Neural crest cell (in vitro differentiated cells): ENCODE measurements at regions not wholly inside any gene's neighbourhood (a gene's known extent, or its start where the extent isn't known, plus 50 kb on each side); places are given as distances from the start of the nearest gene placed in this dataset.
A peak's percentile ranks its signal among the peaks of the same experiment; 100 is the strongest.

Source experiments
- DNase-seq: peaks from one replicate; pipeline ENCODE4 v3.0.0; 2021; ENCODE audit warnings: low read depth, mixed read lengths, low spot score
- H3K27ac Mint-ChIP-seq: one replicate; pipeline ENCODE4 v1.8.0; 2021; ENCODE audit warnings: mild to moderate bottlenecking, mixed read lengths; ENCODE audit not compliant: unreplicated experiment
- H3K27me3 Mint-ChIP-seq: 2 replicates; pipeline ENCODE4 v1.8.0; 2021; ENCODE audit warnings: low read depth, mild to moderate bottlenecking, mixed read lengths
- H3K36me3 Mint-ChIP-seq: 2 replicates; pipeline ENCODE4 v1.8.0; 2021; ENCODE audit warnings: low read depth, mild to moderate bottlenecking, mixed read lengths
- H3K4me1 Mint-ChIP-seq: 2 replicates; pipeline ENCODE4 v1.8.0; 2021; ENCODE audit warnings: mixed read lengths
- H3K4me3 Mint-ChIP-seq: one replicate; pipeline ENCODE4 v1.8.0; 2021; ENCODE audit warnings: mild to moderate bottlenecking, mixed read lengths
- H3K9me3 Mint-ChIP-seq: 2 replicates; pipeline ENCODE4 v1.8.0; 2021; ENCODE audit warnings: mixed read lengths
- CTCF ChIP-seq: fragments of 200-600 bp; sonication (generic); conservative IDR thresholded peaks from 2 replicates; pipeline ENCODE4 v1.5.0; 2021; ENCODE audit warnings: antibody characterized with exemption, mild to moderate bottlenecking

GRCh38 chr1:25099343-25099951 lies 132.9 kb downstream of the SYF2 start:
- H3K36me3 Mint-ChIP-seq, result no peaks in the 10 kb centered on the region
- no peaks in the 10 kb centered on the region for H3K9me3 Mint-ChIP-seq
- peaks cover 17% of the 10 kb centered on the region for H3K27me3 Mint-ChIP-seq
- TF ChIP-seq CTCF, result no peak
- H3K27ac Mint-ChIP-seq, result no peak overlapping the region
- H3K4me3 Mint-ChIP-seq, result no peak overlapping the region
- DNase-seq, result no peak
- peaks cover 9% of the 10 kb centered on the region for H3K4me1 Mint-ChIP-seq

GRCh38 chr1:25098717-25099116 lies 133.6 kb downstream of the SYF2 start:
- H3K27ac Mint-ChIP-seq, result no peak overlapping the region

GRCh38 chr1:25096307-25097150 lies 135.8 kb downstream of the SYF2 start:
- H3K27ac Mint-ChIP-seq, result no peak overlapping the region
- no peaks in the 10 kb centered on the region for H3K36me3 Mint-ChIP-seq
- no peak for TF ChIP-seq CTCF
- H3K4me1 Mint-ChIP-seq, result peaks cover 7% of the 10 kb centered on the region
- no peaks in the 10 kb centered on the region for H3K9me3 Mint-ChIP-seq
- no peak overlapping the region for H3K4me3 Mint-ChIP-seq
- H3K27me3 Mint-ChIP-seq, result peaks cover 17% of the 10 kb centered on the region
- no peak for DNase-seq

More at GRCh38 chr1:25098717-25099116, 133.6 kb downstream of the SYF2 start:
- Mint-ChIP-seq H3K4me1 (peaks cover 9% of the 10 kb centered on the region), H3K36me3 (no peaks in the 10 kb centered on the region), H3K4me3 (no peak overlapping the region), H3K27me3 (peaks cover 17% of the 10 kb centered on the region), H3K9me3 (no peaks in the 10 kb centered on the region)
- no peak for TF ChIP-seq CTCF
- no peak for DNase-seq

- no peak for TF ChIP-seq CTCF
- Mint-ChIP-seq H3K36me3 (no peaks in the 10 kb centered on the region), H3K9me3 (no peaks in the 10 kb centered on the region), H3K27me3 (peaks cover 17% of the 10 kb centered on the region), H3K4me3 (no peak overlapping the region), H3K4me1 (peaks cover 5% of the 10 kb centered on the region), H3K27ac (peak overlapping the region; percentile 86)
- no peak for DNase-seq
Observed at GRCh38 chr1:25095635-25096200, 136.6 kb downstream of the SYF2 start.

- Mint-ChIP-seq H3K27ac (no peak overlapping the region), H3K36me3 (no peaks in the 10 kb centered on the region), H3K27me3 (peaks cover 17% of the 10 kb centered on the region), H3K4me1 (peaks cover 5% of the 10 kb centered on the region), H3K9me3 (no peaks in the 10 kb centered on the region), H3K4me3 (no peak overlapping the region)
- no peak for TF ChIP-seq CTCF
- DNase-seq, result no peak
Observed at GRCh38 chr1:25094995-25095394, 137.3 kb downstream of the SYF2 start.
